Endometrium (tissue), 2 donors: ENCODE measurements at regions not wholly inside any gene's neighbourhood (a gene's known extent, or its start where the extent isn't known, plus 50 kb on each side); places are given as distances from the start of the nearest gene placed in this dataset.
"Not testable (repeated sequence)": the region's sequence is repeated elsewhere in the genome, so short reads cannot be mapped to it uniquely, and the experiment has no call there.

ENCODE experiments used
- FAIRE-seq: peaks from 2 replicates; lab custom pipeline; 2012; peaks lifted over from hg19 to GRCh38; lab: Jason Lieb, UNC
- donor health status: control.
- donor health status: control.

DNA sequence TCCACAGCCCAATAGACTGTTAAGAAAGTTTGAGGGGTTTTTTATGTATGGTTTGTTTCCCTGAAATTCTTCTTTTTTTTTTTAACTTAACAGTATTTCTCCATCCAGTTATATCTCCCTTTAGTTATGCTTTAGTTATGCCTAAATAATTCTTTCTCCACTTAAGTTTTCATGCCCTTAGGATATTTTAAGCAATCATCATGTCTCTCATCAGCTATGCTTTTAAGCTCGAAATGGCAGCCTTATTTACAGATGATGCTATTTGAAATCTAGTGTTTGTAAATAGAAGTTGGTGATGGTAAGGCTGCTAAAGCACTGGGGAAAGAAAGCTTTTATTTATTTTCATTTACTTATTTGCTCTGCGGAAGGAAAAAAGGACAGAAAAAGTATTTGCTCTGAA lies 439.3 kb downstream of the TFAP2B start:
- FAIRE-seq: no peak

DNA sequence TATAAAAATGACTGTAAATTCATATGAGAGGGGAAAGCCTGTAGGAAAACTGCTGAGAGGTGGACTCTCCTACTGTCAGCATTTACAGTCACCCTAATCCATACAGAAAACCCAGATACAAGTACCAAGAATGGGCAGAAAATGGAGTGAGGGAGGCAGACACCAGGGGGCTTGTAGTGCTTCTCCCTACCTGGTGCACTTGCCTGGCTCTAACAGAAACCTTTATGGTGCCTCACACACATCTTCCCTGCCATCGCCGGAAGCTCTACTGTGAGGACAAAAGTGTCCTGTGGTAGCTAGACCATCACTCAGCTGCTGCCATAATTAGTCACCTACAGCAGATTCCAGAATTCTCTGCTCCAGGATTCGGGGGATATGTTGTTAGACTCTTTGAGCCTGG lies 441.3 kb downstream of the TFAP2B start:
- FAIRE-seq: no peak

DNA sequence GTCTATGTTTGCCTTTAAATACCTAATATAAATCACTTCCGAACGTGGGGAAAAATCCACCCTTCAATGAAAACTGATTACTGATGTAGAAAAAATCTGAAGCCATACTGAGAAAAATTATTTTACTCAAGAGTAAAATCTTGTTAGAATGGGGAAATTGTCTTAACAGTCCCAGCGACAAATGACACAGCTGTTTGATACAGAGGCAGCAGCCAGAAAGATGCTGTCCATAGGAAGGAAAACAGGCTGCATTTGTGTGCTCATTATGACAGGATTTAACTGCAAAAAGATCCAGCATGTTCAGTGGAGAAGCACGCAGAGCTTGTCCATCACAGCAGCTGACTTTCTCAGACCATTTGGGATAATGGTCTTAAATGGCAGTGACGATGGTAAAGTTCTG lies 443.0 kb downstream of the TFAP2B start:
- FAIRE-seq: no peak

DNA sequence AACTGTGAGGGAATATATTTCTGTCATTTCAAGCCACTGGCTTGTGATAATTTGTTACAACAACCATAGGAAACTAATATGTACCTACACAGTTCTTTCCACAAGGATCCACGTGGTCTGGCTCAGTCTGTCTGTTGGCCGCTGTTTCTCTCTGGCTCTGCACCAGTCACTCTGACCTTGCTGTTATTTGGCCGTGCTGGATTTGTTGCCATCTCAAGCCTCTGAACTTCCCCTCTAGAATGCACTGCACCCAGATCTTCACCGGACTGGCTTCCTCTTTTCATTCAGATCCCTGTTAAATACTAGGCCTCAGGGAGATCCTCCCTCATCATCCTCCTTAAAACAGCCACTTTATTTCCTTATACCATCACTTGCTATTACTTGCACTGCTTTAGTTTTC lies 446.8 kb downstream of the TFAP2B start:
- FAIRE-seq: no peak

DNA sequence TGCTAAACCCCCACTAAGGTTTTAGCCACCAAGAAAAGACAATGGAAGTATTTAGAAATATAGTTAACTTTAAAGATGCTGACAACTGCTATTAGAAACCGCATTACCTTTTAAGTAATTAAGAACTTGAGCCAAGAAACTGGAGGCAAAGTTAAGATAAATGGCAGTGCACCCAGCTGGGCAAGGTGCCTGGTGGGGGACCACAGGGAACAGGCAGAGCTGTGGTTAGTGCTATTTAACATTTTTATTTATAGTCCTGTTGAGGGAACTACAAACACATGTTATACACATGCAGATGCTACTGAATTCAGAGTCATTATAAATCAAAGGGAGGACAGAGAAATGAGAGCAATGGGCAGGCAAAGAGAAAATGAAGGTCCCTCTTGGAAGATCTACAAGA lies 447.9 kb downstream of the TFAP2B start:
- FAIRE-seq: no peak

DNA sequence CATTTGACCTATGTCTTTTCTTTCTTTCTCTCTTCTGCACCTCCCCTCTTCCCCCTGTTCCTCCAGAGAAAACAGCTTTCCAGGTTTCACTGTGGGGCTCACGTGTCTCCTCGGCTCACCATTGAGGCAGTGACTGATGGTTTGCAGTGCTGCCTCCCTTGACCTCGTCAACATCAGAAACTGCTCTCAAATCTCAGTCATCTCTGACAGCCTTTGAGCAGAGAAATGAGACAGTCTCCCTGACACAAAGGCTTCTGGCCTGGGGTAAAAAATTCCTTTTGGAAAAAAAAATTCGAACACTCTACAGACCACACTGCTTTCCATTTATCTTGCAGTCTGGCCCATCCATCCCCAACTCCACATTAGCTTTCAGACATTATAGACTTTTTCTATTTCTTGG lies 450.0 kb downstream of the TFAP2B start:
- no peak for FAIRE-seq

DNA sequence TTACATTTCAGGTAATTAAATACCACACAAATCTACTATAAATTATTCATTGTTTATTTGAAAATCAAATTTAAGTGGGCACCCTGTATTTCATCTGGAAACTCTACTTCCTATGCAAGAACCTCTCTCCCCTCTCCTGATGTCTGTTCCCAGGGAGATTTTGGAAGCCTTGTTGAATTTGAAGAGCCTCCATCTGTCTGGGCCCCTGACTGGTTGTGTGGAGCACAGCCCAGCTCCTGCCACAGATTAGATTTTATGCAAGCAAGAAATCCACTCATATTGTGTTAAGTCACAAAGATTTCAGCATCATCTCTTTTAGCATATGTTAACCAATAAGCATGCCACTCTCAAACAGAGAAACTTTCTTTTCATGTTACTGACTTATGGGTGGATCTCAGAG lies 451.2 kb downstream of the TFAP2B start:
- no peak for FAIRE-seq

DNA sequence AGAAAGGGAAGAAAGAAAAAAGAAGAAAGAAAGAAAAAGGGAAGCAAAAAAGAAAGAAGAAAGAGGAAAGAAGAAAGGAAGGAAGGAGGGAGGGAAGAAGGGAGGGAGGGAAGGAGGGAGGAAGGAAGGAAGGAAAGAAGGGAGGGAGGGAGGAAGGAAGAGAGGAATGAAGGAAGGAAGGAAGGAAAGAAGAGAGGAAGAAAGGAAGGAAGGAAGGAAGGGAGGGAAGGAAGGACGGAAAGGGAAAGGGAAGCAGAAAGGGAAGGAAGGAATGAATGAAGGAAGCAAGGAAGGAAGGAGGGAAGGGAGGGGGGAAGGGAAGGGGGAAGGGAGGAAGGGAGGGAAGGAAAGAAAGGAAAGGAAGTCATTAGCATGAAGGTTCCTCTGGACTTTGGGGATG lies 452.9 kb downstream of the TFAP2B start:
- no peak for FAIRE-seq

DNA sequence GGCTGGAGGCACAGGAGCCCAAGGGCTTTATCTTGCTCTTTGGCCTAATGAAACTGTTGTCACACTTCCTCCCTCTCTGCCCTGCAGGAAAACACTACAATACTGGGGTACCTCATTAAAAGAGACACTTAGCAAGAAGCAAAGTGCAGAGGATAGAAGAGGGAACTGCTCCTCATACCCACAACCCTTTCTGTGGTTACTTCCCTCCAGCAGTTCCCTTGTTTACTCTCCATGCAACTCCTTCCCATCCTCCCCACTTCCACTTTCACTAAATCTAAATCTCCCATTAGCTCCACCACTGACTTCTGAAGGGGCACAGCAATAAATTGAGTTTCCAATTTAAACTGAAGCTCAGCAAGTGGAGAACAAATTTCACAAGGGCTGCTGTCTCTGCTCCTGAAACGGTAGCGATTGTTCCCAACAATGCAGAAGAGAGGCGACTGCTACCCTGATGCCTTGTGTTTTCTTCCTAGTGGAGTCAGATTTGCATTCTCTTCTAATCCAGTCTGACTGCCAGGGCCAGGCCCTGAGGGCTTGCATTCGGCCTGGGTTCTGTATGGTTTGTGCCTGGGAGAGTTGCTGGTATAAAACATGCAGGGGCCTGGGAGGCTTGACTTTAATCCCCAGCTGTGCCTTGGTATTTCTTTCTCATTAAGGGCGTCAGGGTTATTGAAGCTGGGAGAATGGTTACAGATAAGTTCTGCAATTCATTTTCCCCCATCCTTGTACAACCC lies 454.7 kb downstream of the TFAP2B start:
- no peak for FAIRE-seq

DNA sequence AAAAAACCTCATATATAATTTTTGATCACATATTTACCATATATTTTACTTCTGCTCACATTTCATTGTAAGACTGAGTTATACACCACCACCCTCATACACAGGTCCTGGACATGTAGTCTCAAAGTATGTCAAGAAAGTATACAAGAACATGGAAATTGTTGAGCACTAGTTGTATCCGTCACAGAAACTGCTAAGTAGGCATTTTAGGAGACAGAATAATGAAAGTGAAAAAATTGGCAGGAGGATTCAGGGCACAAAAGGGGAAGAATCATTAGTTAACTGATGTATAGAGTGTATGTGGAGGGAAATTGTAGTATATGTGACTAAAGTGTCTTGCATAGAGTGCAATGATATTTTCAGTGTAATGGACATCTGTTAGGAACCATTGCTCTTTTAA lies 458.8 kb downstream of the TFAP2B start:
- no peak for FAIRE-seq

DNA sequence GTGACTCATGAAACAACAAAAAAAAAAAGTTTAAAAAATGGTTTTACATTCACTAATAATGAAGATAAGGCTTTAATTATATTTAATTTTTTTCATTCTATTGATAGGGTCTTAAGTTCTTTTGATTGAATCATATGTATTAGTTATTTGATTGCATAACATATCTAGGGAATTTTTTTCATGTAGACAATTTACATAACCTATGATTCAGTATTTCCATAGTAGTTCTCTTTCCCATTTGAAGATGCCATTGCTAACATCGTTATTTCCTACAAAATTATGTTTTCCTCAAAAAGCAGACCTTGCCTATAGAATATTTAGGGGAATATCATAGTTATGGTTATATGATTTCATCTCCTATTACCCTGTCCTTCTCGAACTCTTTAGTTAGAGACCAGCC lies 463.4 kb downstream of the TFAP2B start:
- no peak for FAIRE-seq

DNA sequence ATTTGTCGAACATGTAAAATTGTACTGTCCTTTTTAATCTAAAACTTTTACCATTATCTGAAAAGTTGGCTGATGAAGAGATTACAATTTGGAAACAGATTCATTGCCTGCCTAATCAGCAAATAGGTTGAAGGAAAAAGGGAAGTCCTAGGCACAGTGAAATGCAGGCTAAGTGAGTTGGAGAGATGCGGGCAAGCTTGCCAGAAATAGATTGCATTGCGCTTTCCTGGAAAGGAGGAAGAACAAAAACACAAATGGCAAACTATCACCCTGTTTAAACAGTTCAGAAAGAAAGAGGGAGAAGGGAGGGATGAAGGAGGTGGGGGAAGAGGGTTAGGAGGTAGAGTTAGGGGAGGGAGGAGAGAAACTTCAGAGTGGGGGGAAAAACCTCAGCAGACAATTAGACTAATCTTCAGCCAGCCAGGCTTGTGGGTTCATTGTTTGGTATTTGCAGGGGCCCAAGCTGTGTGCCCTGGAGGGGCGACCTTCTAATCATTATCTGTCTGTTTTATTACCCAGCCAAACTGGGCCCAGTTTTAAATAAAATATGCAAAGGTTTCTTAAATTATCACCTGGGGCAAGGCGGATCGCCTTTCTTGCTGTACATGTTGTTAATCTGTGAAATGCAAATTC lies 465.2 kb downstream of the TFAP2B start:
- no peak for FAIRE-seq

DNA sequence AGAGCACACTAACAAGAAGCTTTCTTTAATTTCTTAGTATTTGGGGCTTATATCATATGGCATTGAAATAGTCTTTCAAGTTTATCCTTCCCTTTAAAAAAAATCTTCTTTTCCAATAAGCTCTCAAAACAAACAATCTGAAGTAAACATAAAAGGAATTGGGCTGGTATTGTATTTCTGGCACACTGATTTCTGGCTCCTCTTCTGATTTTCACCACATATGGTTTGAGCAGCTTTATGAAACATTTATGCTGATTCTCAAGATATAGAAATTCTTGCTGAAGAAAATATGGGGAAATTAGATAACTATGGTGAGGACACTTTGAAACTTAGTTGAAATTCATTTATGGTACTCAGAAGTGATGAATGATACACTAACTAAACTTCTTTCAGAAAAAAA lies 467.2 kb downstream of the TFAP2B start:
- FAIRE-seq: no peak

DNA sequence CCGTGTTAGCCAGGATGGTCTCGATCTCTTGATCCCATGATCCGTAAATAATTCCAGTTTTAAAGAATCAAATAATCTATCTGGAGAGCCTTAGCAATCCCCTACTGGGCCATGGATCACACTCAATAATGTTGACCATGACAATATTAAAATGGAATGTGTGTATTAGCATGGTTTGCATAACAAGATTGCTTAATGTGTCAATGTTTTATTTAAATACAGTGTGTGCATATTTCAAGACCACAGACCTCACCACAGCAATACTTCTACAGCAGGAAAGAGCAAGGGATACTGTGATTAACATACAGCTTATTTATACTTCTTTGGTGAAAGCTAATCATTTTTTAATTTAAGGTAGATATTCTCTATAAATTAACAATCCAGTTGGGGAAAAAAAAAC lies 470.4 kb downstream of the TFAP2B start:
- no peak for FAIRE-seq

DNA sequence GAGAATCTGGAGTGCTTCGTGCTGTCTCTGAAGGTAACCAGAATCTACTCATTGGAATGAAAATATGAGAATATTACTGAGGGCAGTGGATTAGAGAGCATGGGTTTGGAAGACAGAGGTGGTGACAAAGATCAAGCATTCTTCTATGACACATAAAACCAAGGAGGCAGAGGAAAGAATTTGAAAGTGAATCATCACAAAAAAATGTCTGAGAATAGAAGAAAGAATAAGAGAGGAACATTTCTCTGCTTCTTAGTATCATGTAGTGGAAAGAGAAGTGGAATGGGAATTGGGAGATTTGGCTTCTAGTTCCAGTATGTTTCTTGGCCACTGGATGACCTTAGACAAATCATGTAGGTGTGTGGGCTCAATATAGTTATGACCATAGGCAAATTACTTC lies 474.0 kb downstream of the TFAP2B start:
- FAIRE-seq: no peak

DNA sequence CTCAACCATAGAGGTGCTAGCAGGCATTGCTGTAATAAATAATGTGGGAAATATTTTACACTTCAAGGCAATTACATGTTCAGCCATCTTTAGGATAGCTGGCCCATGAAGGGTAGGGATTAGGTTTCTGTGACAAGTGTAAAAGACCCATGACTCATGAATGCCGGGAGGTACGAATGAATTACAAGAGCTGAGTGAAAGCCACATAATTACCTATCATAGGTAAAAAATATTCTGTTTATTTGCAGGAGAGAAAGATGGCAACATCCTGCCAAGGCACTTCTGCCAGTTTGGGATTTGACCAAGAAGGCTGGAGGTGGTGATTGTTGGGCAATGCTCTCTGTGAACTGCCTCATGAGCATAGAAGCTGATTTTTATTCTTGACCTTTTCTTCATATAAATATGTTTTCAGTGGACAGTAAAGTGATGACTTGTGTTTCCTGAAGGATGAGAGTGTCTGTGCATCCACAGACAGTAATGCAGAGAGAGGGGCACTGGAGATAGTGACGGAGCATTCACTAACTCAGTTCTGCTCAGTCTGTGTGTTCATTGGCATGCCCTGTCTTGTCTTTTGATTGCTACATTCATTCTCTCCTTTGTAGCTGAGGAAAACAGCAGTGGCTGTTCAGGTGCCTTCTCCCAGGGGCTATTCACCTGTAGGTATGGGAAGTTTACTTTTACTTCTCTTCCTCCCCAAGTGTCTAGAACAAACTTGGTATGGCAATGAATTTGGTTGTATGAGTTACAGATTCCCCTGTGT lies 481.1 kb downstream of the TFAP2B start:
- no peak for FAIRE-seq

DNA sequence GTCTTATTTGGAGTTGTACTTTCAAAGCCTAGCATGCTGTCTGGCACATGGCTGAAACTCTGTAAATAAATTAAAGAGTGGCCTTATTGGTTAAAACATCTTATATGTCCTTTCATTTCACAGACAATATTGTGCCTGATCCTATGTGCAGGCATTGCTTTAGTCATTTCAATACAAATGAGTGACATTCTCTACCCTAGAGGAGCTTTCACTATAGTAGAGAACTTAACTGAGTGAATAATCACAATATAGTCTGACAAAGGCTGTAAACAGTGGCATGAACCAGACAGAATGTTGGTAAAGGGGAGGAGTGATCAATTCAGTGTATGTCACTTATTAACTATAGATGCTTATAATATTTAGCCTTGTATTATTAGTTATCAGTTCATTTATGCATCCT lies 481.8 kb downstream of the TFAP2B start:
- no peak for FAIRE-seq

DNA sequence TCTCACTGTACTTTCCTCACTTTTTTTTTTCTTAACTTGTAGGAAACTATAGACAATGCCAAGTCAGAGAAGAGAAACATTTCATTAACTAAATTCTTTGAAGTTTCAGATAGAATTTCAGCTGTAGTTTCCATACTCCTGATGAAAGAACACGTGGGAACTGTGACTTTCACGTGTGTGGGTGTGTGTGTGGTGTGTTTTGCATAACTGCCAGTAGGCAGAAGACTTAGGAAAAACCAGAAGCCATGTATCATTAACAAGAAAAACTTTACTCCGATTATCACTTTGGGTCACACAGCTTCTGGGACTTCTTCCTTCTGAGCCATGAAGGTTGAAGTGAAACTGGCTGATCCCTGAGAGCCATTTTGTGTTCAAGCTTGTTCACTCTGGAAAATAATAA lies 483.3 kb downstream of the TFAP2B start:
- FAIRE-seq: no peak

DNA sequence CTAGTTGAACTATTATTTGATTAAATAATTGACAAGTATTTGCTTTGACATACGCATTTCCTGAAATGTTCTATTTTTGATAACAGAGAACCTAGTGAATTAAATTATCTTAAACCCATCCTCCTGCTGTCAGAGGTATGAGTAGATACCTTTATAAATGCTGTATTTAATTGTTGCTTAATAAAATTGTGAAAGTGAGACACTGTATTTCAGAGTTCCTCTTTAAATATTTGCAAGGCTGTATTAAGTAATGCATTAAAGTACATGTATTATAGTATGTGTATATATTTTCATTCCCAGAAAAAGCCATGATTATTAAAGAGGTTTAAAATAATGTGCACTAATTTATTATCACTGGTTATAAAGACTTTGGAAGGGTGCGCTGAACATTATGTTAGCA lies 483.8 kb downstream of the TFAP2B start:
- FAIRE-seq: no peak

DNA sequence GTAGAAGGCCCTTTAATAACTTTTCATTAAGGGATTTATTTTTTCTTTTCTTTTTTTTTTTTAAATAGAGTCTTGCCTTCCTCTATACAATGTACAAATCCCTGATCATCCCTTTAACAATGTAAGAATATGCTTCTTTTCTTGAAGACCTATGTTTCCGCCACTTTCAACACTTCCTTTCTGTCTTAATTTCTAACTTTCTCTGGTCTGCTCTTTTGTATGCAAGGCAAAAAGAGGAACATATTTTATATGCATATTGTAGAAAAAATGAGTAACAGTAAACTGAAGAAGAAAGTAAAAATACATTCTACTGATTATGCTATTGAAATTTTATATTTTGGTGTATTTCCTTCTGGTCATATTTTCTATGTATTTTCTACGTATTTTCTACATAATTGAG lies 484.7 kb downstream of the TFAP2B start:
- FAIRE-seq: no peak

DNA sequence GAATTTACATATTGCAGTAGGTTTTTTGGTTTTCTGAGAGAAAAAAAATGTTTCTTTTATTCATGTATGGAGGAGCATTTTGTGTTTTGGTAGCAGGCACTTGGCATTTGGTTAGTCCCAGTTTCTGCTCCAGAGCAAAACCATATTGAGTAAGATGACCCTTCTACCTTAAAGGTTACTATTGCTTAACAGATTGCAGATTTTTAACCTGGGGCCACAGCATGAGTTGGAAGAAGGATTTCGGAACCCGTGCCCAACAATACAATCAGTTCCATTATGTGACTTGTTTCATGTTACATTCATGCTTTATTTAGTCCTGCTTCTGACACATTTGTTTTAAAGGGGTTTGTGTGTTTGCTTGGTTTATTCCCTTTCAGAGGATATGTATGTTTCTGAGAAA lies 496.3 kb downstream of the TFAP2B start:
- no peak for FAIRE-seq

DNA sequence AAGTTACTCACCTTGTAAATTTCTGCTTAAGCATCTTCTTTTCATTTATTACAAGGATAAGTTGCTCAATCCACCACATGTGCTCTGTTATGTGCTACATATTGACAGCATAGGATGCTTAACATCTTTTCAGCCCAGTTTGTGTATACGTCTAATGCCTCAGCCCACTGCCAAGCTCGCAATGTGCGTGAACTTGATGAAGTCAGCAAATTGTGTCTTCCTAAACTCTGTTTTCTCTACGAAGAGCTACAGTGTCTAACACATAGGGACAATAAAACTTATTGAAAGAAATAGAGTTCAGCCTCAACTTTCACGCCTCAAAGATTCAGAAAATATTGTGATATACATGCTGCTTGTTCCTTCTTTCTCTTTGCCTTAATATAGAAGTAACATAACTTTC lies 500.0 kb downstream of the TFAP2B start:
- no peak for FAIRE-seq

DNA sequence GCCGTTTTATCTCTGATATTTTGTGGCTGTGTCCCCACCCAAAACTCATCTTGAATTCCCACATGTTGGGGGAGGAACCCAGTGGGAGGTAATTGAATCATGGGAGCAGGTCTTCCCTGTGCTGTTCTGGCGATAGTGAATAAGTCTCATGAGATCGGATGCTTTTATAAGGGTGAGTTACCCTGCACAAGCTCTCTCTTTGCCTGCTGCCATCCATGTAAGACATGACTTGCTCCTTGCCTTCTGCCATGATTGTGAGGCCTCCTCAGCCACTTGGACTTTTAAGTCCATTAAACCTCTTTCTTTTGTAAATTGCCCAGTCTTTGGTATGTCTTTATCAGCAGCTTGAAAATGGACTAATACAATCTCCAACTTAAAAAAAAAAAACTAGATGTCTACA lies 502.8 kb downstream of the TFAP2B start:
- FAIRE-seq: not testable (repeated sequence)

DNA sequence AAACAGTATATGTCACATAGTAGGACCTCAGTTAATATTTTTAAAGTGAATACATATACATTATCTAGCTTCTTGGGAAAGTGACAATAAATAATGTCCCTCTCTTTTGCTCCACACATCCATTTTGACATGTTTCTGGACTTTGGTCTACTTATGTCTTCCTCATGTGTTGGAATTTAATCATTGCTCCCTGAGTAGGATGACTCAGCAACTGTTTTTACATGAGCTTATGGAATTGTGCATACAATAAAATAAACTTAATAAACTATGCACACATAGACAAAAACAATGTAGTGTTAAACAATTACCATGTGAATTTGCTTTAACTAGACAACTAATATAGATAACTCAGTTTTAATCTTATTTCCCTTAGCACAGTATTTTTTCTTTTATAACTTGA lies 503.8 kb downstream of the TFAP2B start:
- FAIRE-seq: no peak
